LNCaP clone FGC (cell line): ENCODE measurements at regions not wholly inside any gene's neighbourhood (a gene's known extent, or its start where the extent isn't known, plus 50 kb on each side); places are given as distances from the start of the nearest gene placed in this dataset.

Experiments
- DNase-seq: peaks from one replicate; pipeline ENCODE4 v3.0.0-alpha.2; 2011; ENCODE audit warnings: low read depth
- H3K4me3 ChIP-seq: 2 replicates; pipeline ENCODE4 v1.5.1; 2011; ENCODE audit warnings: mild to moderate bottlenecking, low read depth, low read length, control low read depth
- CTCF ChIP-seq: IDR thresholded peaks from 2 replicates; pipeline ENCODE4 v1.5.1; 2012; ENCODE audit warnings: mild to moderate bottlenecking; ENCODE audit not compliant: control insufficient read depth, insufficient read depth; ENCODE audit errors: extremely low read depth

DNA sequence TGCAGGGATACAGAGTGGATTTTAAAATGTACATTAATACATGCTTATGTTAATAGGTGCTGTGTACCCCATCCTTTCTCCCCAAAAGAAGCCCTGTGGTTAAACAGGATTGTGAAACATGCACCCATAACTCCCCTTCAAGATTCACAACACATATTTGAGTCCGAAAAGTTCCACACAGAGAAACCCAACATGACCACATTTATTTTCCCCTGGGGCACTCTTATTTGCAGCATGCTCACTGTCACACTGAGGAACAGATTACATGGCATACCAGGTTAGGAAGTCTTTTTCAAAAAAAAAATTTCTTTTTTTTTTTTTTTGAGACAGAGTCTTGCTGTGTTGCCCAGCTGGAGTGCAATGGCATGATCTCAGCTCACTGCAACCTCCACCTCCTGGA is 67.7 kb upstream of the COL5A2 start:
- no peak for TF ChIP-seq CTCF
- DNase-seq: no peak
- H3K4me3 ChIP-seq: no peak overlapping the region

GRCh38 chr2:189248141-189248540 is 68.6 kb upstream of the COL5A2 start:
- H3K4me3 ChIP-seq: no peak overlapping the region
- DNase-seq: no peak
- no peak for TF ChIP-seq CTCF

DNA sequence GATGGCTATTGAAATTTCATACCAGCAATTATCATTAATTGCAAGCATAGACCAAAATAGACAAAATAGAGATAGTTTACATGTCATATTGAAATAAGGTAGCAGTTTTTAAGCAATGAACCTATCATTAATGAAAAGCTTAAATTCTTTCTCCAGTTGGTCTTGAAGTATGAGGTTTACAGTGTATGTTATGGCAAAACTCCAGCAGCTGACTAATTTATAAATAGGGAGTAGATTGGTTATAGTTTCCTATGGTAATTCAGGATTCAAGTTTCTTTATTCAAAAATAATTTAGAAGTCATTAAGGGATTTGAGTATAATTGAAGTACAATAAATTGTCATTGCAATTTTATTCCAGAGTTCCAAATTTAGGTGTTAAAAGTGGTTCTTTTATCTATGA is 69.6 kb upstream of the COL5A2 start:
- no peak for TF ChIP-seq CTCF
- DNase-seq: no peak
- H3K4me3 ChIP-seq: no peak overlapping the region

- DNase-seq: no peak
- no peak for TF ChIP-seq CTCF
- no peak overlapping the region for H3K4me3 ChIP-seq
Measured at GRCh38 chr2:189249901-189250300, 70.3 kb upstream of the COL5A2 start.

DNA sequence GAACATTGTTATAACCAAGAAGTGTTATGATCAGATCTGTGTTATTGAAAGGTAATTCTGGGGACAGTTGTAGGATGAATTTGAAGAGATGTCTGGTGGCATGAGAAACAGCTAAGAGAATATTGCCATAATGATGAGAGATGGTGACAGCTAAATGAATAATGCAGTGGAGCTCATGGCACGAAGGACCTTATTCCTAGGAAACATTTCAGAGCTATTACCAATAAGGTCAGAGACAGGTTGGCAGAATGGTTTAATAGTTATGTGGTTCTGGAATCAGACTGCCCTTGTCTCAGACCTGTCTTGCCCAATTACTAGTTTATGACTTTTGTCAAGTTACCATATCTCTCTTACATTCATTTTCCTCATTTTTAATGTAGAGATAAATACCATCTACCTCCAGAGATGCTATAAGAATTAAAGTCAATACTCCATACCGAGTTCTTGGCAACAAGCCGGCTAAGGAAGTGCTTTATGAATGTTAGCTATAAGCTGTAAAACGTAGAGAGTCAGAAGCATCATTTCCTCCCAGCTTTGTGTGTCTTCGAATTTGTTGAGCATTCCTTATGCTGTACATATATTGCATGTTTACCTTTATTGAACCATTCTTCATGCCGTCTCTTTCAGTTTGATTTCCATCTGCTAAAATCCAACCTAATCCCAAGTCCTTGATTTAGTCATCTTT is 73.6 kb upstream of the COL5A2 start:
- DNase-seq: peak; percentile 30
- no peak for TF ChIP-seq CTCF
- no peak overlapping the region for H3K4me3 ChIP-seq

GRCh38 chr2:189253836-189254235 is 74.3 kb upstream of the COL5A2 start:
- no peak for DNase-seq
- H3K4me3 ChIP-seq: no peak overlapping the region
- no peak for TF ChIP-seq CTCF

DNA sequence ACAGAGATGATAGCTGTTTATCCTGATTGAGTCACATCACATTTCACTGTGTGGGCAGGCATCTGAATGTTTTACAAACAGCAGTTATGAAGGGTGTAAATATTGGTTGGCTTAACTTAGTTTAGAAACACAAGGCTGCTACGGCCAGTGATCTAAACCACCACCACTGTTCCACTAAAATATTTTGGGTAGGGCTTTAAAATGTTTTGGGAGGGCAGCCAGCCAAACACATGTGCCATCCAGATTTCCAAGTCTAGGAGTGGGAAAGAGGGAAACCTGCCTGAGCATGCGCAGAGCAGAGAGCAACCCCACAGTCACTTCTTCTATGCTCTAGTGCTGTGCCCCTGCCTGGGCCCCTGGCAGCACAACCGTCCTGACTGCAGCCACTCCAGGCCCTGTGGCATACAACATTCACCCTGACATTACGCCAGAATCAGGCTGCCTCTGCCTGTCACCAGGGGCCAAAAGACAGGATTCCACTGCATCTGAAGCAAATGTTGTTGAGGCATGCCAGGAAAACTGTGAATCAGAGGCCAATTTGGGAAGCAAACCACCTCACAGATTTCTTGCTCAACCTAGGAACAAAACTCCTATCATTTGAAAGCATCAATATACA is 74.8 kb upstream of the COL5A2 start:
- no peak overlapping the region for H3K4me3 ChIP-seq
- no peak for DNase-seq
- no peak for TF ChIP-seq CTCF
